ENCODE measurements at regions not wholly inside any gene's neighbourhood (a gene's known extent, or its start where the extent isn't known, plus 50 kb on each side); places are given as distances from the start of the nearest gene placed in this dataset.

DNA sequence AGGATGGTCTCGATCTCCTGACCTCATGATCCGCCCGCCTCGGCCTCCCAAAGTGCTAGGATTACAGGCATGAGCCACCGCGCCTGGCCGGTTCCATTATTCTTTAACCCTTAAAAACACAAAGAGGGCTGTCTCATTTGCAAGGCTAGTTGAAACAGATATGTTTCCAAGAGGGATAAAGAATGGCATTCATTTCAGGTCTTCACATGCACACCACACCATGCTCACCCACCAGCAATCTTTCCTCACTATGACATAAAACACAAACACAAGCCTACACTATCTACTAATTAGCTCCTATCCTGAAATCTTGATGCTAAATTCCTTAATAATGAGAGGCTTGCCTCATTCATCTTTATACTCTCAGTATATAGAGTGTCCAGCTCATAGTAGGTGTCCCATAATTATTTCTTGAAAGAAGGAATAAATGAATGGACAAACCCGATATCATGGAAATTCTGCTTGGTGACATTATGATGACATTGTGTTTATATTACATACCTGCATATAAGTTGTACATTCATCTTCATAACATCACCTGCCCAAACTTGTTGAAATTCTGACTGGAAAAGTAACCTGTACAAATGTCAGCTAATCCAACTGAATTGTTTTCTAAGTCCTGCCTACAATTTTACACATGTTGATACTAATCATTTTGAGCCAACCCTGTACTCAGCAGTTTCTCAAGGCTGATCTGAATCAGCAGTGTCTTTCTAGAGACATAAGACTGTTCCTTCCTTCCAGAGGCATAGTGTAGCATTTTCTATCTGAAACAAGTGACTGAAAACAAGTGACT is 408.5 kb downstream of the KLHL13 start (continued):
- TF ChIP-seq, protein P1, sequence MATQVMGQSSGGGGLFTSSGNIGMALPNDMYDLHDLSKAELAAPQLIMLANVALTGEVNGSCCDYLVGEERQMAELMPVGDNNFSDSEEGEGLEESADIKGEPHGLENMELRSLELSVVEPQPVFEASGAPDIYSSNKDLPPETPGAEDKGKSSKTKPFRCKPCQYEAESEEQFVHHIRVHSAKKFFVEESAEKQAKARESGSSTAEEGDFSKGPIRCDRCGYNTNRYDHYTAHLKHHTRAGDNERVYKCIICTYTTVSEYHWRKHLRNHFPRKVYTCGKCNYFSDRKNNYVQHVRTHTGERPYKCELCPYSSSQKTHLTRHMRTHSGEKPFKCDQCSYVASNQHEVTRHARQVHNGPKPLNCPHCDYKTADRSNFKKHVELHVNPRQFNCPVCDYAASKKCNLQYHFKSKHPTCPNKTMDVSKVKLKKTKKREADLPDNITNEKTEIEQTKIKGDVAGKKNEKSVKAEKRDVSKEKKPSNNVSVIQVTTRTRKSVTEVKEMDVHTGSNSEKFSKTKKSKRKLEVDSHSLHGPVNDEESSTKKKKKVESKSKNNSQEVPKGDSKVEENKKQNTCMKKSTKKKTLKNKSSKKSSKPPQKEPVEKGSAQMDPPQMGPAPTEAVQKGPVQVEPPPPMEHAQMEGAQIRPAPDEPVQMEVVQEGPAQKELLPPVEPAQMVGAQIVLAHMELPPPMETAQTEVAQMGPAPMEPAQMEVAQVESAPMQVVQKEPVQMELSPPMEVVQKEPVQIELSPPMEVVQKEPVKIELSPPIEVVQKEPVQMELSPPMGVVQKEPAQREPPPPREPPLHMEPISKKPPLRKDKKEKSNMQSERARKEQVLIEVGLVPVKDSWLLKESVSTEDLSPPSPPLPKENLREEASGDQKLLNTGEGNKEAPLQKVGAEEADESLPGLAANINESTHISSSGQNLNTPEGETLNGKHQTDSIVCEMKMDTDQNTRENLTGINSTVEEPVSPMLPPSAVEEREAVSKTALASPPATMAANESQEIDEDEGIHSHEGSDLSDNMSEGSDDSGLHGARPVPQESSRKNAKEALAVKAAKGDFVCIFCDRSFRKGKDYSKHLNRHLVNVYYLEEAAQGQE (IDR thresholded peaks at IDR 0.05): no peak
- TF ChIP-seq RAD21 (IDR thresholded peaks at IDR 0.05) (no peak), TAF1 (conservative IDR thresholded peaks at IDR 0.05) (no peak)

DNA sequence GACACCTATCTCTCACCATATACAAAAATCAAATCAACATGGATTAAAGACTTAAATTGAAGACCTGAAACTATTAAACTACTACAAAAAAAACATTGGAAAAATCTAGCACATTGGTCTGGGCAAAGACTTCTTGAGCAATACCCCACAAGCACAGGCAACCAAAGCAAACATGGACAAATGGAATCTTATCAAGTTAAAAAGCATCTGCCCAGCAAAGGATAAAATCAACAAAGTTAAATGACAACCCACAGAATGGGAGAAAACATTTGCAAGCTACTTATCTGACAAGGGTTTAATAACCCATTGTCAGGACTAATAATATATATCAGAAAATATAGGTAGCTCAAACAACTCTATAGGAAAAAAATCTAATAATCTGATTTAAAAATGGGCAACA is 415.6 kb downstream of the KLHL13 start:
- Histone ChIP-seq H3K9me3 (ENCODE audit: control insufficient read depth in 4 of 4, low read length in 3 of 4) (peaks cover 0 to 3% (median 0%) of the 10 kb centered on the region in 4 donors), H3K36me3 (ENCODE audit: control insufficient read depth in 4 of 4, insufficient read depth in 3 of 4, low read depth in 1 of 4, low read length in 3 of 4) (no peaks in the 10 kb centered on the region), H3K27ac (ENCODE audit: low read depth in 1 of 2, low read length in 2 of 2) (no peak overlapping the region), H3K27me3 (ENCODE audit: control insufficient read depth in 4 of 4, insufficient read depth in 4 of 4, low read length in 3 of 4) (no peaks in the 10 kb centered on the region), H3K4me1 (ENCODE audit: control insufficient read depth in 4 of 4, insufficient read depth in 4 of 4, low read length in 3 of 4) (no peaks in the 10 kb centered on the region), H3K9ac (ENCODE audit: low read depth in 1 of 2, low read length in 2 of 2) (no peak overlapping the region), H3K4me3 (ENCODE audit: low read depth in 1 of 3, low read length in 3 of 3) (no peak overlapping the region)
- TF ChIP-seq, protein P1 (IDR thresholded peaks at IDR 0.05): peak; percentile 13
- no peak for TF ChIP-seq TAF1 (conservative IDR thresholded peaks at IDR 0.05)
- peak; percentile 48 to 68 for TF ChIP-seq HNF4A (conservative IDR thresholded peaks at IDR 0.05)
- TF ChIP-seq, protein P2, sequence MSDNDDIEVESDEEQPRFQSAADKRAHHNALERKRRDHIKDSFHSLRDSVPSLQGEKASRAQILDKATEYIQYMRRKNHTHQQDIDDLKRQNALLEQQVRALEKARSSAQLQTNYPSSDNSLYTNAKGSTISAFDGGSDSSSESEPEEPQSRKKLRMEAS (IDR thresholded peaks at IDR 0.05): peak; percentile 22
- no peak for TF ChIP-seq NR2F2 (IDR thresholded peaks at IDR 0.05)
- TF ChIP-seq, protein P3, sequence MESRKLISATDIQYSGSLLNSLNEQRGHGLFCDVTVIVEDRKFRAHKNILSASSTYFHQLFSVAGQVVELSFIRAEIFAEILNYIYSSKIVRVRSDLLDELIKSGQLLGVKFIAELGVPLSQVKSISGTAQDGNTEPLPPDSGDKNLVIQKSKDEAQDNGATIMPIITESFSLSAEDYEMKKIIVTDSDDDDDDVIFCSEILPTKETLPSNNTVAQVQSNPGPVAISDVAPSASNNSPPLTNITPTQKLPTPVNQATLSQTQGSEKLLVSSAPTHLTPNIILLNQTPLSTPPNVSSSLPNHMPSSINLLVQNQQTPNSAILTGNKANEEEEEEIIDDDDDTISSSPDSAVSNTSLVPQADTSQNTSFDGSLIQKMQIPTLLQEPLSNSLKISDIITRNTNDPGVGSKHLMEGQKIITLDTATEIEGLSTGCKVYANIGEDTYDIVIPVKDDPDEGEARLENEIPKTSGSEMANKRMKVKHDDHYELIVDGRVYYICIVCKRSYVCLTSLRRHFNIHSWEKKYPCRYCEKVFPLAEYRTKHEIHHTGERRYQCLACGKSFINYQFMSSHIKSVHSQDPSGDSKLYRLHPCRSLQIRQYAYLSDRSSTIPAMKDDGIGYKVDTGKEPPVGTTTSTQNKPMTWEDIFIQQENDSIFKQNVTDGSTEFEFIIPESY (IDR thresholded peaks at IDR 0.05): no peak
- TF ChIP-seq RXRA (IDR thresholded peaks at IDR 0.05): peak in 1 of 2 donors; percentile 38
- peak; percentile 71 for TF ChIP-seq YY1 (IDR thresholded peaks at IDR 0.05)
- peak; percentile 34 for TF ChIP-seq FOXA2 (IDR thresholded peaks at IDR 0.05)
- TF ChIP-seq RAD21 (IDR thresholded peaks at IDR 0.05): peak in 1 of 2 donors; percentile 43
- TF ChIP-seq, protein P4, sequence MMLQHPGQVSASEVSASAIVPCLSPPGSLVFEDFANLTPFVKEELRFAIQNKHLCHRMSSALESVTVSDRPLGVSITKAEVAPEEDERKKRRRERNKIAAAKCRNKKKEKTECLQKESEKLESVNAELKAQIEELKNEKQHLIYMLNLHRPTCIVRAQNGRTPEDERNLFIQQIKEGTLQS (IDR thresholded peaks at IDR 0.05): no peak
- DNase-seq (ENCODE audit: low spot score): no peak
